WI38 (cell line): ENCODE measurements at regions not wholly inside any gene's neighbourhood (a gene's known extent, or its start where the extent isn't known, plus 50 kb on each side); places are given as distances from the start of the nearest gene placed in this dataset.

ENCODE experiments used
- H3K4me3 ChIP-seq: 2 replicates; pipeline ENCODE4 v1.5.1; 2011; ENCODE audit warnings: low read depth, mild to moderate bottlenecking, control low read depth, low read length
- CTCF ChIP-seq: IDR thresholded peaks from 2 replicates; pipeline ENCODE4 v1.5.1; 2012; ENCODE audit warnings: low read depth, mild to moderate bottlenecking, control low read depth, low read length

GRCh38 chr2:72003124-72003523 is 144.5 kb downstream of the CYP26B1 start:
- no peak overlapping the region for H3K4me3 ChIP-seq
- no peak for TF ChIP-seq CTCF

GRCh38 chr2:72001937-72002690 is 145.5 kb downstream of the CYP26B1 start:
- no peak overlapping the region for H3K4me3 ChIP-seq
- no peak for TF ChIP-seq CTCF

GRCh38 chr2:72000110-72000509 is 147.6 kb downstream of the CYP26B1 start:
- no peak overlapping the region for H3K4me3 ChIP-seq
- no peak for TF ChIP-seq CTCF

- no peak for TF ChIP-seq CTCF
Measured at GRCh38 chr2:71999580-71999979, 148.1 kb downstream of the CYP26B1 start.

GRCh38 chr2:71997843-71998242 is 149.8 kb downstream of the CYP26B1 start:
- no peak for TF ChIP-seq CTCF
- H3K4me3 ChIP-seq = no peak overlapping the region

More at GRCh38 chr2:71999580-71999979, 148.1 kb downstream of the CYP26B1 start:
- no peak overlapping the region for H3K4me3 ChIP-seq

- TF ChIP-seq CTCF = peak; percentile 36; the same call in 1 of the 2 replicates
- no peak overlapping the region for H3K4me3 ChIP-seq
Measured at GRCh38 chr2:71995067-71995665, 152.5 kb downstream of the CYP26B1 start.

GRCh38 chr2:71992036-71992435 is 155.6 kb downstream of the CYP26B1 start:
- no peak overlapping the region for H3K4me3 ChIP-seq
- TF ChIP-seq CTCF = no peak
